Activated CD4-positive, alpha-beta T cell treated with anti-CD3 and anti-CD28 coated beads, Interleukin-2, amount 10 ng/mL, durations not matched to agents 24 days and 14 days (primary cell): ENCODE measurements at regions not wholly inside any gene's neighbourhood (a gene's known extent, or its start where the extent isn't known, plus 50 kb on each side); places are given as distances from the start of the nearest gene placed in this dataset.
"Not testable (repeated sequence)": the region's sequence is repeated elsewhere in the genome, so short reads cannot be mapped to it uniquely, and the experiment has no call there.

Source experiments
- DNase-seq: peaks from one replicate; pipeline ENCODE4 v3.0.0; 2022
- H3K27ac Mint-ChIP-seq: one replicate; pipeline ENCODE4 v1.8.0; 2022; ENCODE audit warnings: mild to moderate bottlenecking, mixed read lengths
- H3K27me3 Mint-ChIP-seq: one replicate; pipeline ENCODE4 v1.8.0; 2022; ENCODE audit warnings: mixed read lengths
- H3K36me3 Mint-ChIP-seq: one replicate; pipeline ENCODE4 v1.8.0; 2022; ENCODE audit warnings: low read depth, mild to moderate bottlenecking, mixed read lengths
- H3K4me1 Mint-ChIP-seq: one replicate; pipeline ENCODE4 v1.8.0; 2021; ENCODE audit warnings: mixed read lengths
- H3K4me3 Mint-ChIP-seq: one replicate; pipeline ENCODE4 v1.8.0; 2022; ENCODE audit warnings: mild to moderate bottlenecking, moderate library complexity, mixed read lengths
- H3K9me3 Mint-ChIP-seq: one replicate; pipeline ENCODE4 v1.8.0; 2021; ENCODE audit warnings: mixed read lengths
- intact Hi-C: fragments of 100-400 bp; cut with micrococcal nuclease; formaldehyde crosslinking; loops from one replicate; pipeline ENCODE4 v1.15.1; 2023

DNA sequence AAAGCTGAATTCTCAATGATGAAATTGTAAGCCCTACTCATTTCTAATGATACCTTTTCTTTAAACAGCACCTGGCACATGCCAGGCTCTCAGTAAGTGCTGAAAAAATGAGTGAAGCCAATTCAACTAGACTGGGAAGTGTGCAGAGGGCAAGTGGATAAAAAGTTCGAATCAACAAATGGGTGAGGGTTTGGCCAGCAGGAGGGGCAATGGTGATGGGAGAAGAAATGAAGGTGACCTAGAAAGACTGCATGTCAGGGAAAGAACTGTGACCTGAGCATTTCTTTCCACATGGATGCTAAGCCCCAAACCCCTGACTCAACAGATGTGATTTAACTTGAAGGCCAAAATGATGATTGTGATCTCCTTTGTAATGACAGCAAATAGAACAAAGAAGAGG, 54.6 kb downstream of the DKK1 start:
- H3K36me3 Mint-ChIP-seq = no peaks in the 10 kb centered on the region
- H3K4me3 Mint-ChIP-seq = no peak overlapping the region
- no peak for DNase-seq
- intact Hi-C loops = no loop called here
- H3K27ac Mint-ChIP-seq = no peak overlapping the region
- no peaks in the 10 kb centered on the region for H3K4me1 Mint-ChIP-seq
- H3K27me3 Mint-ChIP-seq = no peaks in the 10 kb centered on the region
- H3K9me3 Mint-ChIP-seq = no peaks in the 10 kb centered on the region

- H3K27ac Mint-ChIP-seq, H3K4me3 Mint-ChIP-seq, H3K4me1 Mint-ChIP-seq, H3K36me3 Mint-ChIP-seq, intact Hi-C loops, H3K27me3 Mint-ChIP-seq, DNase-seq, H3K9me3 Mint-ChIP-seq: not testable (repeated sequence)
These were observed 60.1 kb downstream of the DKK1 start for GRCh38 chr10:52374207-52374606.

DNA sequence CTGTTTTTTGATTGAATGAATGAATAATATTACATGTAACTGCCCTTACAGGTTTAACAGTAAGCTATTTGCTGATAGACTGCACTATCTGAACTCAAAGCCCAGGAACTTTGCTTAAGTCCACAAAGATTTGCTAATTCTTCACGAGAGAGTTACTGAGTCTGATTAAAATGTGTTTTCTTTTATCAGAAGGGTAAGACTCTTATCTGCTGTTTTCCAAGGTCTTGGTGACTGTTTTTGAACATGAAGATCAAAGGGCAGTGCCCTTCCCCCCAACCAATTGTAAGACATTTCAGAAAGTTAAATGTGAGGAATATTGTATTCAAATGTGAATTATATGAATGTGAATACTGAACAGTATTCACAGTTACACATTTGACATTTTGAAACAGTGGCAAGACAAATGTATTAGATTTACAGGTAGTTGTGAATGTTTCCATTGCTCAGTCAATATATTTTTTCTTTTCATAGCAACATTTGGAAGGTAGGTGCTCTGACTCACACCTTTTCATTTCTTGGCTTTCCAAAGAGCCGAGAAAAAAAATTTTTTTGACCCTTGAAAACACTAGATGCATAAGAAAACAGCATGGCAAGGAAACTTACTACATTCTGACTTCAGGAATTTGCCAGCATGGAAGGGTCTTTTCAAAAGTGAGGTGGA, 62.7 kb downstream of the DKK1 start:
- Mint-ChIP-seq H3K27me3 (no peaks in the 10 kb centered on the region), H3K27ac (no peak overlapping the region), H3K4me1 (no peaks in the 10 kb centered on the region), H3K9me3 (no peaks in the 10 kb centered on the region), H3K4me3 (no peak overlapping the region), H3K36me3 (no peaks in the 10 kb centered on the region)
- DNase-seq = no peak
- intact Hi-C loops = no loop called here

DNA sequence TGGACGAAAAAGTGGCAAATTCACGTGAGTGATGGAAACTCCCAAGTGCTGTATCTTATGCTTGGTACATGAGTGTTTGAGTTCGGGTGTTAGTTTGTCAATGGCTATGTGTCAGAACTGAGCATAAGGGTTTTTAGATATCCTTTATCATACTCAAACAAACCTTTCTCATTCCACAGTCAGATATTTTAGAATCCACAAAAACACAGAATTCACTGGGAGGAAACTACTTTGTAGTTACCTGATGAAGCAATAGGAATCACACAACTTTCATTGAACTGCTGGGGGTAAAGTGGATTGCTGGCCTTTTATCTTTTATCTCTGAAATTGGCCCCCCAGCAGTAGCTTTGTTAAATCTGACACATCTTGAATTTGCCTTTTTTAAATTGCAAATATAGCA, 64.0 kb downstream of the DKK1 start:
- intact Hi-C loops = no loop called here
- Mint-ChIP-seq H3K36me3 (no peaks in the 10 kb centered on the region), H3K4me1 (no peaks in the 10 kb centered on the region), H3K27me3 (no peaks in the 10 kb centered on the region), H3K9me3 (no peaks in the 10 kb centered on the region), H3K27ac (no peak overlapping the region), H3K4me3 (no peak overlapping the region)
- no peak for DNase-seq

GRCh38 chr10:52379287-52379686, 65.2 kb downstream of the DKK1 start:
- H3K4me3 Mint-ChIP-seq = no peak overlapping the region

DNA sequence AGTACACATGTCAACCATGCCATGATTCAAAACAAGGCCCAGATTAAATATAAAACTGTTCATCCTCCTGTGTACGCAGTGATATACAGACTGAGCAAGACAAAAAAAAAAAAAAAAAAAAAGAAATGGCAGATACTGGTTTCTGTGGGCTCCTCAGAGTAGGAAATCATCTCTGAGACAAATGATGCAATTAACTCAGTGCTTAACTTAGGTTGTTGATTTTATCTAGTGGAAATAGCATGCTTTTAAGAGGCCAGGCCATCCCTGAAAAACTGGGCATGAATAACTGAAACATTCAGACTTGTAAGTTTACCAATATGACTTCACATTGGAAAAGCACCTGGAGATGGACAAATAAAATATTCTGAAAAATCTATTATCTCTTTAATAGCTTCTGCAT, 69.0 kb downstream of the DKK1 start:
- no peak for DNase-seq
- Mint-ChIP-seq H3K27me3 (no peaks in the 10 kb centered on the region), H3K36me3 (no peaks in the 10 kb centered on the region), H3K4me1 (no peaks in the 10 kb centered on the region), H3K9me3 (no peaks in the 10 kb centered on the region), H3K4me3 (no peak overlapping the region), H3K27ac (no peak overlapping the region)
- intact Hi-C loops = no loop called here

More at GRCh38 chr10:52379287-52379686, 65.2 kb downstream of the DKK1 start:
- H3K4me1 Mint-ChIP-seq = no peaks in the 10 kb centered on the region
- no peaks in the 10 kb centered on the region for H3K36me3 Mint-ChIP-seq
- no peaks in the 10 kb centered on the region for H3K27me3 Mint-ChIP-seq
- intact Hi-C loops = no loop called here
- no peak for DNase-seq
- H3K9me3 Mint-ChIP-seq = no peaks in the 10 kb centered on the region
- H3K27ac Mint-ChIP-seq = no peak overlapping the region

DNA sequence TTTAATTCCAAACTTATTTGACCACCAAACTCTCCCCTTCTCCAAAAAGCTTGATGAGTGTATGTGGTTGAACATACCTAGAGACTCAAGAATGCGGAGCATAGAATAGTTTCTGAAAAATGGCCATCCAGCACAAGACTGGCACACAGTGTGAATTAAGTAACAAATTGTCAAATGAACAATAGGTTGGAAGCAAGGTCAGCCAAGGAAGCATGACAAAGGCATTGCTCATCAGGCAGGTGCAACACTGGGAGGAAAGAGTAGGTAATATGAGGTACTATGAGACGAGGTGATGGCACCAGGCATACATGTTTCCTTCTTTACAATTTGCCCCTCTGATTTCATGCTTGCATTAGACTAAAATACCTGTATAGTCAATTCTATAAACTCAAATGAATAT, 73.7 kb downstream of the DKK1 start:
- Mint-ChIP-seq H3K27me3 (no peaks in the 10 kb centered on the region), H3K4me3 (no peak overlapping the region), H3K9me3 (no peaks in the 10 kb centered on the region), H3K36me3 (no peaks in the 10 kb centered on the region), H3K4me1 (no peaks in the 10 kb centered on the region), H3K27ac (no peak overlapping the region)
- intact Hi-C loops = no loop called here
- DNase-seq = no peak

- no peaks in the 10 kb centered on the region for H3K9me3 Mint-ChIP-seq
- intact Hi-C loops = no loop called here
- no peaks in the 10 kb centered on the region for H3K4me1 Mint-ChIP-seq
- H3K36me3 Mint-ChIP-seq = no peaks in the 10 kb centered on the region
- DNase-seq = no peak
- no peaks in the 10 kb centered on the region for H3K27me3 Mint-ChIP-seq
- H3K4me3 Mint-ChIP-seq = no peak overlapping the region
- no peak overlapping the region for H3K27ac Mint-ChIP-seq
These were observed 76.3 kb downstream of the DKK1 start for GRCh38 chr10:52390388-52390787.

DNA sequence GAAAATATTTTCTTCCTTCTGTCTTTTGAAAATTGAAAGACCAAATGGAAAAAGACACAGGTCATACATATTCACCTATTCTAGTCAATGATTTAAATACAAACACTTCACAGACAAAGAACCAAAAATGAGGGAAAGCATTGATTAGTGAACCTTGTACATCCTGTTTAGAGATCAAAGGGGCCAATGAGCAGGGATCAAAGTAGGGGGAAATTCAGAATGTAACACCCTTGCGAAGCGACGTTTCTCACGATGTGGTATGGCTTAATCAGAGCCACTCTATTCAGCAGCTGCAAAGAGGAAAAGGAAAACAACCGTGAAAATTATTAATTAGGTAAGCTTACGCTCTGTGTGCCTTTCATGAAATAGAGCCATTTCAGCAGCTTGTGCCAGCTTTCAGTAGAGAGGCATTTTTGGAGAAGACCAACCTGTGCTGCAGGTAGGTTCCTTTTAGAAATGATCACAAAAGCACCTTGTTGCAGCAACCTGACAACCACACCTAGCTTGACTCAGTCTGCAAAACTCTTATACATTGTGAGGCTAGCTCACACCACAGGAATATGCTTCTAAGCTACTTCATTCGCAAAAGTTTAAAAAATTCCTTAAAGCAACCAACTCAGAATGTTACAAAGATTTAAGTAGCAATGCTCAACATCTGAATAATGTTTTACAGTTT, 78.0 kb downstream of the DKK1 start:
- DNase-seq = no peak
- no peaks in the 10 kb centered on the region for H3K9me3 Mint-ChIP-seq
- H3K4me1 Mint-ChIP-seq = no peaks in the 10 kb centered on the region
- H3K27ac Mint-ChIP-seq = no peak overlapping the region
- intact Hi-C loops = no loop called here
- H3K36me3 Mint-ChIP-seq = no peaks in the 10 kb centered on the region
- no peak overlapping the region for H3K4me3 Mint-ChIP-seq
- no peaks in the 10 kb centered on the region for H3K27me3 Mint-ChIP-seq

DNA sequence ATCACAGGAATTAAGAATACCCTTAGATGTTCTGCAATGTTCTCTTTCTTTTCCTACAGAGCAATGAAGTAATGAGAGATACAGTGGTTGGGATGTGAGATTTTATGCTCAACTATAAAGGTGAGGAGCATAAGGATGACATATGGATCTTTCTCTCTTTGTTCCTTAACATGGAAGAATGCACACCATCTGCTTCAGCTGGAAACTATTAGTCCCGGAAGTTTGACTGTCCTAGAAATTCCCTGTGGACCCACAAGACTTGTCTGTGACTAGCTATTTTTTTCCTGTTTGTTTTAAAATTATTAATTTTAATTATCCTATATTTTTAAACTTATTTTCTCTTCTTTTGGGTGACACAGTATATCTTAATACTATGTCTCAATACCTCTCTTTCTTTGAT, 80.2 kb downstream of the DKK1 start:
- Mint-ChIP-seq H3K9me3 (no peaks in the 10 kb centered on the region), H3K4me1 (no peaks in the 10 kb centered on the region), H3K27me3 (no peaks in the 10 kb centered on the region), H3K4me3 (no peak overlapping the region), H3K36me3 (no peaks in the 10 kb centered on the region), H3K27ac (no peak overlapping the region)
- intact Hi-C loops = no loop called here
- DNase-seq = no peak

DNA sequence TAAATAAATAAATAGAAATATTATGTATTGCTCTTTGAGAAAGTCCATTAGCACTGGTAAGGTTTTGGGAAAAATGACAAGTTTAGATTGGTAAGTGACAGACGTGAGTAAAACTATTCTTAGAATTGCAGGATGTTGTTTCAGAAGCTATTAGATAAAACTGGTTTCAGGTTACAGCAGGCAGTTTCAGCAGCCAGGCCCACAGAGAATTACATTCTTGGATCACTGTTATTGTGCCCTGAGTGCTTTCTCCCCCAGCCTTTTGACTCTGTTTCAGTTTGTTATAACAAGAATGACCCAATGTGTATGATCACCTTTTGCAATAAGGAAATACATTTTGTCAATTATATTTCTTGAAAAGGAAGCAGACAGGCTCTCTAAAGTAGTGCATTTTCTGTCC, 86.5 kb downstream of the DKK1 start:
- H3K4me1 Mint-ChIP-seq = no peaks in the 10 kb centered on the region
- H3K27ac Mint-ChIP-seq = no peak overlapping the region

DNA sequence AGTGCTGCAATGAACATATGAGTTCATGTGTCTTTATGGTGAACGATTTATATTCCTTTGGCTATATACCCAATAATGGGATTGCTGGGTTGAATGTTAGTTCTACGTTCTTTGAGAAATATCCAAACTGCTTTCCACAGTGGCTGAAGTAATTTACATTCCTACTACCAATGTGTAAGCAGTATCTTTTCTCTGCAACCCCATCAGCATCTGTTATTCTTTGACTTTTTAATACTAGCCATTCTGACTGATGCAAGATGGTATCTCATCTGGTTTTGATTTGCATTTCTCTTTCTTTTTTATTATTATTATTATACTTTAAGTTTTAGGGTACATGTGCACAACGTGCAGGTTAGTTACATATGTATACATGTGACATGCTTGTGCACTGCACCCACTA, 89.7 kb downstream of the DKK1 start:
- H3K4me1 Mint-ChIP-seq, H3K27ac Mint-ChIP-seq, intact Hi-C loops, H3K4me3 Mint-ChIP-seq, H3K27me3 Mint-ChIP-seq, H3K9me3 Mint-ChIP-seq, H3K36me3 Mint-ChIP-seq, DNase-seq: not testable (repeated sequence)

More for the DNA sequence above, 86.5 kb downstream of the DKK1 start:
- DNase-seq = no peak
- Mint-ChIP-seq H3K27me3 (no peaks in the 10 kb centered on the region), H3K36me3 (no peaks in the 10 kb centered on the region), H3K4me3 (no peak overlapping the region), H3K9me3 (no peaks in the 10 kb centered on the region)
- intact Hi-C loops = no loop called here

DNA sequence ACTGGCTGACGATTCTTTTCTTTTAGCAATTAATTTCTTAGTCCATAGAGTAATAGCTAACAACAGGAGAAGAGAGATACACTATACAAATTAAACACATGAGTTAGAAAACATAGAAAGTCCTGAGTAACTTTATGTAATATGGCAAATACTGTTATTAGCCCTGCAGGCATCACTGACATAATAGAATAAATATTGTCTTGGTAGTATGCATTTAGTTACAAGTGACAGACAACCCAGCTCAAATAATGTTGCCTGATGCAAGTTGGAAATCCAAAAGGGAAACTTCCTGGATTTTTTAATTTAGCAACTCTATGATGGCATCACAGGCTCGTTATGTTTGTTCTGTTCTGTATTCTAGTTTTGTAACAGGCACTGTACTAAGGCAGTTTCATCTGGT, 95.1 kb downstream of the DKK1 start:
- H3K4me1 Mint-ChIP-seq = no peaks in the 10 kb centered on the region
- no peaks in the 10 kb centered on the region for H3K36me3 Mint-ChIP-seq
- no peaks in the 10 kb centered on the region for H3K9me3 Mint-ChIP-seq
- no peak overlapping the region for H3K4me3 Mint-ChIP-seq
- intact Hi-C loops = no loop called here
- no peaks in the 10 kb centered on the region for H3K27me3 Mint-ChIP-seq
- no peak overlapping the region for H3K27ac Mint-ChIP-seq
- DNase-seq = no peak

DNA sequence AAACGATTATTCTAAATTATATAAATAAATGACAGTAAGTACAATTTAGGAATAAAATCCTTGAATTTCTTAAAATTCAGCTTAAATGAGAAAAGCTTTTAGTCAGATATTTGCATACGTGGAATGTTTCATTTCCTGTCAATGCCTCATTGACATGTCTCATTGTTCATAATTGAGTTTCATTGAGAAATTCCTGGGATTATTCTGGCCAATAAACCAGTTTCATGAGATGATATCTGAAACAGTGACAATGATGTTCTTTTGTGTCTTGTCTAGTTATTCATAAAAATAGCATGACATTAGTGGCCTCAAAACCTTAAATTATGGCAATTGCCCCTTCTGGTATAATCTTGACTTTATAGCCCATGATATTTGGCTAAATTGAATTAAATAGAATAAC, 95.8 kb downstream of the DKK1 start:
- Mint-ChIP-seq H3K4me1 (no peaks in the 10 kb centered on the region), H3K36me3 (no peaks in the 10 kb centered on the region), H3K4me3 (no peak overlapping the region)

GRCh38 chr10:52410916-52411315, 96.8 kb downstream of the DKK1 start:
- H3K9me3 Mint-ChIP-seq = no peaks in the 10 kb centered on the region

More for the DNA sequence above, 95.8 kb downstream of the DKK1 start:
- no peak for DNase-seq
- H3K27ac Mint-ChIP-seq = no peak overlapping the region
- H3K9me3 Mint-ChIP-seq = no peaks in the 10 kb centered on the region
- intact Hi-C loops = no loop called here
- H3K27me3 Mint-ChIP-seq = no peaks in the 10 kb centered on the region

More at GRCh38 chr10:52410916-52411315, 96.8 kb downstream of the DKK1 start:
- Mint-ChIP-seq H3K27me3 (no peaks in the 10 kb centered on the region), H3K27ac (no peak overlapping the region), H3K4me3 (no peak overlapping the region), H3K36me3 (no peaks in the 10 kb centered on the region), H3K4me1 (no peaks in the 10 kb centered on the region)
- no peak for DNase-seq
- intact Hi-C loops = no loop called here
